ENCODE measurements at regions not wholly inside any gene's neighbourhood (a gene's known extent, or its start where the extent isn't known, plus 50 kb on each side); places are given as distances from the start of the nearest gene placed in this dataset.

DNA sequence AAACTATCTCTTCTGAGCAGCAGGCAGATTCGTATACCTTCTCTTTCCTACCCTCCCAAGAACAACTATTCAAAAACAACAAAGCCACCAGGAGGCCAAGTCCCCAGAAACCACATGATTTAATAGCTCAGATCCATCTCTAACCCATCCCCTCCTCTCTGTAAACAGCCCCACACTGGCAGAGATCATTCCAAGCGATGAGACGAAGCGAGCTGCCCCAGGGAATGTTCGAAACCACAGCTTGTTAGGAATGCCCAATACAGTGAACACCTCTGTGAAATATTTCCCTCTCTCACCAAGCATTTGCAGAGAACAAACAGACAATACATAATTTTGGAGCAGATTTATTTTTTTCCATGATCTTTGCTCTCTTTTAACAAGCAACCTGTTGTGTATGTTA, 231.8 kb downstream of the SOD2 start:
- TF ChIP-seq, protein P1, sequence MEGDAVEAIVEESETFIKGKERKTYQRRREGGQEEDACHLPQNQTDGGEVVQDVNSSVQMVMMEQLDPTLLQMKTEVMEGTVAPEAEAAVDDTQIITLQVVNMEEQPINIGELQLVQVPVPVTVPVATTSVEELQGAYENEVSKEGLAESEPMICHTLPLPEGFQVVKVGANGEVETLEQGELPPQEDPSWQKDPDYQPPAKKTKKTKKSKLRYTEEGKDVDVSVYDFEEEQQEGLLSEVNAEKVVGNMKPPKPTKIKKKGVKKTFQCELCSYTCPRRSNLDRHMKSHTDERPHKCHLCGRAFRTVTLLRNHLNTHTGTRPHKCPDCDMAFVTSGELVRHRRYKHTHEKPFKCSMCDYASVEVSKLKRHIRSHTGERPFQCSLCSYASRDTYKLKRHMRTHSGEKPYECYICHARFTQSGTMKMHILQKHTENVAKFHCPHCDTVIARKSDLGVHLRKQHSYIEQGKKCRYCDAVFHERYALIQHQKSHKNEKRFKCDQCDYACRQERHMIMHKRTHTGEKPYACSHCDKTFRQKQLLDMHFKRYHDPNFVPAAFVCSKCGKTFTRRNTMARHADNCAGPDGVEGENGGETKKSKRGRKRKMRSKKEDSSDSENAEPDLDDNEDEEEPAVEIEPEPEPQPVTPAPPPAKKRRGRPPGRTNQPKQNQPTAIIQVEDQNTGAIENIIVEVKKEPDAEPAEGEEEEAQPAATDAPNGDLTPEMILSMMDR (conservative IDR thresholded peaks at IDR 0.05 in 1 of 2, IDR thresholded peaks at IDR 0.05 in 1 of 2; ENCODE audit: extremely low read depth in 1 of 2, insufficient read depth in 1 of 2, low read depth in 1 of 2, low read length in 2 of 2): no peak
- TF ChIP-seq EZH2 (IDR thresholded peaks at IDR 0.05; ENCODE audit: borderline replicate concordance, low read length): no peak
